NCI-H2196 (cell line): ENCODE measurements at regions not wholly inside any gene's neighbourhood (a gene's known extent, or its start where the extent isn't known, plus 50 kb on each side); places are given as distances from the start of the nearest gene placed in this dataset.

Experiments
- DNase-seq: peaks from one replicate; lab custom pipeline; 2025; ENCODE audit not compliant: unreplicated experiment; lab: John Stamatoyannopoulos, UW

GRCh38 chr5:105961572-105961971, 1709.2 kb downstream of the EFNA5 start:
- no peak for DNase-seq

- DNase-seq = no peak
Measured at GRCh38 chr5:105956456-105957196, 1714.1 kb downstream of the EFNA5 start.

- DNase-seq = no peak
Measured at GRCh38 chr5:105954341-105954740, 1716.4 kb downstream of the EFNA5 start.

- DNase-seq = peak; percentile 5
Measured at GRCh38 chr5:105953616-105954015, 1717.1 kb downstream of the EFNA5 start.

- DNase-seq = peak; percentile 73
Measured at GRCh38 chr5:105952875-105953274, 1717.9 kb downstream of the EFNA5 start.

GRCh38 chr5:105947461-105947860, 1723.3 kb downstream of the EFNA5 start:
- no peak for DNase-seq

GRCh38 chr5:105945203-105945972, 1725.3 kb downstream of the EFNA5 start:
- DNase-seq = no peak

GRCh38 chr5:105940181-105940580, 1730.6 kb downstream of the EFNA5 start:
- no peak for DNase-seq

- DNase-seq = no peak
Measured at GRCh38 chr5:105934171-105934570, 1736.6 kb downstream of the EFNA5 start.

GRCh38 chr5:105931881-105932421, 1738.8 kb downstream of the EFNA5 start:
- no peak for DNase-seq

GRCh38 chr5:105929858-105930257, 1740.9 kb downstream of the EFNA5 start:
- no peak for DNase-seq

GRCh38 chr5:105924366-105924765, 1746.4 kb downstream of the EFNA5 start:
- no peak for DNase-seq

GRCh38 chr5:105922574-105922973, 1748.2 kb downstream of the EFNA5 start:
- no peak for DNase-seq

GRCh38 chr5:105922080-105922479, 1748.7 kb downstream of the EFNA5 start:
- no peak for DNase-seq

GRCh38 chr5:105917189-105917588, 1753.5 kb downstream of the EFNA5 start:
- no peak for DNase-seq

GRCh38 chr5:105907016-105907415, 1763.7 kb downstream of the EFNA5 start:
- no peak for DNase-seq

GRCh38 chr5:105905392-105905791, 1765.3 kb downstream of the EFNA5 start:
- no peak for DNase-seq

GRCh38 chr5:105903069-105903468, 1767.7 kb downstream of the EFNA5 start:
- no peak for DNase-seq

GRCh38 chr5:105899726-105900125, 1771.0 kb downstream of the EFNA5 start:
- DNase-seq = no peak

- DNase-seq = no peak
Measured at GRCh38 chr5:105898183-105898582, 1772.6 kb downstream of the EFNA5 start.

GRCh38 chr5:105885266-105885665, 1785.5 kb downstream of the EFNA5 start:
- no peak for DNase-seq

GRCh38 chr5:105882956-105883481, 1787.7 kb downstream of the EFNA5 start:
- no peak for DNase-seq
